HFFc6 (cell line): ENCODE measurements at regions not wholly inside any gene's neighbourhood (a gene's known extent, or its start where the extent isn't known, plus 50 kb on each side); places are given as distances from the start of the nearest gene placed in this dataset.

ENCODE experiments used
- DNase-seq: peaks from one replicate; pipeline ENCODE4 v3.0.0-alpha.2; 2018
- H3K27ac Mint-ChIP-seq: 2 replicates; pipeline ENCODE4 v1.8.0; 2020; ENCODE audit warnings: mild to moderate bottlenecking, mixed read lengths
- H3K27me3 Mint-ChIP-seq: 2 replicates; pipeline ENCODE4 v1.8.0; 2021; ENCODE audit warnings: mild to moderate bottlenecking, moderate library complexity, mixed read lengths; ENCODE audit not compliant: insufficient read depth
- H3K36me3 Mint-ChIP-seq: 2 replicates; pipeline ENCODE4 v1.8.0; 2021; ENCODE audit warnings: low read depth, mixed read lengths
- H3K4me1 Mint-ChIP-seq: 2 replicates; pipeline ENCODE4 v1.8.0; 2020; ENCODE audit warnings: low read depth, mixed read lengths
- H3K4me3 Mint-ChIP-seq: 2 replicates; pipeline ENCODE4 v1.8.0; 2020; ENCODE audit warnings: mild to moderate bottlenecking, moderate library complexity, mixed read lengths
- H3K9me3 Mint-ChIP-seq: 2 replicates; pipeline ENCODE4 v1.8.0; 2020; ENCODE audit warnings: mild to moderate bottlenecking, mixed read lengths
- CTCF ChIP-seq: fragments of 200-600 bp; sonication (generic); IDR thresholded peaks from 2 replicates; pipeline ENCODE4 v1.5.0; 2021; ENCODE audit warnings: antibody characterized with exemption, mild to moderate bottlenecking

- no peaks in the 10 kb centered on the region for H3K9me3 Mint-ChIP-seq
- H3K36me3 Mint-ChIP-seq, result no peaks in the 10 kb centered on the region
- 0 out of 2 replicates have a peak, but pooled peaks cover 2% of the 10 kb centered on the region for H3K27me3 Mint-ChIP-seq
- H3K4me3 Mint-ChIP-seq, result no peak overlapping the region
- H3K4me1 Mint-ChIP-seq, result peaks cover 56% of the 10 kb centered on the region
- no peak for DNase-seq
- no peak for TF ChIP-seq CTCF
- H3K27ac Mint-ChIP-seq, result no peak overlapping the region
These were observed 769.3 kb downstream of the SORCS1 start for GRCh38 chr10:106395041-106395749.

GRCh38 chr10:106392778-106393177, 771.7 kb downstream of the SORCS1 start:
- TF ChIP-seq CTCF, result no peak
- Mint-ChIP-seq H3K4me3 (no peak overlapping the region), H3K36me3 (no peaks in the 10 kb centered on the region), H3K27ac (no peak overlapping the region), H3K4me1 (peaks cover 49% of the 10 kb centered on the region), H3K27me3 (0 out of 2 replicates have a peak, but pooled peaks cover 2% of the 10 kb centered on the region), H3K9me3 (no peaks in the 10 kb centered on the region)
- DNase-seq, result no peak

GRCh38 chr10:106387063-106387462, 777.4 kb downstream of the SORCS1 start:
- peak; percentile 31 for DNase-seq
- H3K27me3 Mint-ChIP-seq, result no peaks in the 10 kb centered on the region

GRCh38 chr10:106384496-106384895, 780.0 kb downstream of the SORCS1 start:
- TF ChIP-seq CTCF, result no peak
- Mint-ChIP-seq H3K9me3 (no peaks in the 10 kb centered on the region), H3K36me3 (no peaks in the 10 kb centered on the region), H3K4me1 (peaks cover 32% of the 10 kb centered on the region), H3K27me3 (no peaks in the 10 kb centered on the region), H3K27ac (no peak overlapping the region), H3K4me3 (no peak overlapping the region)
- no peak for DNase-seq

More at GRCh38 chr10:106387063-106387462, 777.4 kb downstream of the SORCS1 start:
- H3K4me1 Mint-ChIP-seq, result peaks cover 33% of the 10 kb centered on the region
- H3K4me3 Mint-ChIP-seq, result no peak overlapping the region
- TF ChIP-seq CTCF, result no peak
- H3K27ac Mint-ChIP-seq, result no peak overlapping the region
- H3K9me3 Mint-ChIP-seq, result no peaks in the 10 kb centered on the region
- no peaks in the 10 kb centered on the region for H3K36me3 Mint-ChIP-seq

GRCh38 chr10:106380706-106381105, 783.8 kb downstream of the SORCS1 start:
- peaks cover 13% of the 10 kb centered on the region for H3K4me1 Mint-ChIP-seq
- H3K36me3 Mint-ChIP-seq, result no peaks in the 10 kb centered on the region; the same call in 1 of the 2 replicates
- TF ChIP-seq CTCF, result no peak
- H3K27me3 Mint-ChIP-seq, result no peaks in the 10 kb centered on the region
- H3K4me3 Mint-ChIP-seq, result no peak overlapping the region
- no peak for DNase-seq
- no peaks in the 10 kb centered on the region; the same call in 1 of the 2 replicates for H3K9me3 Mint-ChIP-seq
- H3K27ac Mint-ChIP-seq, result no peak overlapping the region
